ENCODE measurements at regions not wholly inside any gene's neighbourhood (a gene's known extent, or its start where the extent isn't known, plus 50 kb on each side); places are given as distances from the start of the nearest gene placed in this dataset.

GRCh38 chr14:103273145-103273744 lies 60.8 kb upstream of the EIF5 start:
- TF ChIP-seq CTCF (IDR thresholded peaks at IDR 0.05), result no peak
- no peak for TF ChIP-seq ZFX (IDR thresholded peaks at IDR 0.05; ENCODE audit: borderline replicate concordance)
